ENCODE measurements at regions not wholly inside any gene's neighbourhood (a gene's known extent, or its start where the extent isn't known, plus 50 kb on each side); places are given as distances from the start of the nearest gene placed in this dataset.

DNA sequence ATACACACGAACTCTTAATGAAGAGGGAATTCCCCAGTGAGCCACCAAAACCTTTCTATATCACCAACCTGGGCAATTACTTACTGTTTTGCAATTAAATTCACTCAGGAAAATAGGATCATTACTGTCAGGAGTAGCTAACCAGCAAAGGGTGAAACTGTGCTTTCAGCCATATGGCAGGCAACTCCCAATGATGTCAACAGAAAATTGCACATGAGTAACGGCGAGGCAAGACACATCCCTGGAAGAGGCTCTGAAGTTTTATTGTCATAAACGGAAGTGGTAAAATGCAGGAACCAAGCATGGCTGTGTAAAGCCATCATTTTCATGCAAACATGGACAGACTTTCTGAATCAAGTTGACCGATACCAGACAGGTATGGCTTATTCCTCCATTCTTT is 548.9 kb upstream of the AUTS2 start:
- WGBS: 76% methylated on average over 5 of the region's 5 CpGs
- Histone ChIP-seq H3K9me3 (ENCODE audit: control insufficient read depth in 4 of 4, low read length in 3 of 4) (peaks cover 0 to 4% (median 0%) of the 10 kb centered on the region in 4 donors), H3K4me1 (ENCODE audit: control insufficient read depth in 4 of 4, insufficient read depth in 4 of 4, low read length in 3 of 4) (no peaks in the 10 kb centered on the region), H3K27ac (ENCODE audit: low read depth in 1 of 2, low read length in 2 of 2) (no peak overlapping the region), H3K27me3 (ENCODE audit: control insufficient read depth in 4 of 4, insufficient read depth in 4 of 4, low read length in 3 of 4) (no peaks in the 10 kb centered on the region), H3K36me3 (ENCODE audit: control insufficient read depth in 4 of 4, insufficient read depth in 3 of 4, low read depth in 1 of 4, low read length in 3 of 4) (no peaks in the 10 kb centered on the region), H3K4me3 (ENCODE audit: low read depth in 1 of 3, low read length in 3 of 3) (no peak overlapping the region), H3K9ac (ENCODE audit: low read depth in 1 of 2, low read length in 2 of 2) (no peak overlapping the region)
- DNase-seq (ENCODE audit: low spot score): no peak
- TF ChIP-seq FOXA2 (IDR thresholded peaks at IDR 0.05): no peak
- TF ChIP-seq FOXA1 (IDR thresholded peaks at IDR 0.05): no peak

DNA sequence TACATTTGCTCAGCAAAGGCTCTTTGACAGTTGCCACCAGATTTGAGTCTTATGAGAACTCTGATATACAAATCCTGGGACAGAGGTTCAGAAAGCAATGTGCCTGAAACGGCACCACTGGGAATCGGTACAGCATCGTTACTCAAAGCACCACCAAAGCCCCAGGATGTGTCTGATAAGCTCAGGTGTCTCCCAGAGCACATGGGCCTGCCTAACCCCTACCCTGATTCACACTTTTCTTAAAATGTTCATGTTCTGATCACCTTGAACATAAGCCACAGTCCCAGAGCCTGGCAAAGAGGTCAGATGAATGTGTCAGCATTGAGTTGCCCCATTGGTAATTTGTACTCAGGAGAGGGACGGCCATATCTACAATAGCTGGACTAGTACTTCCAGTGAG is 545.8 kb upstream of the AUTS2 start:
- TF ChIP-seq RAD21 (IDR thresholded peaks at IDR 0.05) (no peak), HNF4A (conservative IDR thresholded peaks at IDR 0.05) (no peak), HNF4G (IDR thresholded peaks at IDR 0.05) (no peak), JUND (IDR thresholded peaks at IDR 0.05) (no peak), SP1 (IDR thresholded peaks at IDR 0.05) (no peak), TAF1 (conservative IDR thresholded peaks at IDR 0.05) (no peak), FOXA2 (IDR thresholded peaks at IDR 0.05) (no peak), YY1 (IDR thresholded peaks at IDR 0.05) (no peak)
- TF ChIP-seq, protein P1, sequence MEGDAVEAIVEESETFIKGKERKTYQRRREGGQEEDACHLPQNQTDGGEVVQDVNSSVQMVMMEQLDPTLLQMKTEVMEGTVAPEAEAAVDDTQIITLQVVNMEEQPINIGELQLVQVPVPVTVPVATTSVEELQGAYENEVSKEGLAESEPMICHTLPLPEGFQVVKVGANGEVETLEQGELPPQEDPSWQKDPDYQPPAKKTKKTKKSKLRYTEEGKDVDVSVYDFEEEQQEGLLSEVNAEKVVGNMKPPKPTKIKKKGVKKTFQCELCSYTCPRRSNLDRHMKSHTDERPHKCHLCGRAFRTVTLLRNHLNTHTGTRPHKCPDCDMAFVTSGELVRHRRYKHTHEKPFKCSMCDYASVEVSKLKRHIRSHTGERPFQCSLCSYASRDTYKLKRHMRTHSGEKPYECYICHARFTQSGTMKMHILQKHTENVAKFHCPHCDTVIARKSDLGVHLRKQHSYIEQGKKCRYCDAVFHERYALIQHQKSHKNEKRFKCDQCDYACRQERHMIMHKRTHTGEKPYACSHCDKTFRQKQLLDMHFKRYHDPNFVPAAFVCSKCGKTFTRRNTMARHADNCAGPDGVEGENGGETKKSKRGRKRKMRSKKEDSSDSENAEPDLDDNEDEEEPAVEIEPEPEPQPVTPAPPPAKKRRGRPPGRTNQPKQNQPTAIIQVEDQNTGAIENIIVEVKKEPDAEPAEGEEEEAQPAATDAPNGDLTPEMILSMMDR (IDR thresholded peaks at IDR 0.05; ENCODE audit: low read depth, low read length, missing input control): no peak
- TF ChIP-seq, protein P2, sequence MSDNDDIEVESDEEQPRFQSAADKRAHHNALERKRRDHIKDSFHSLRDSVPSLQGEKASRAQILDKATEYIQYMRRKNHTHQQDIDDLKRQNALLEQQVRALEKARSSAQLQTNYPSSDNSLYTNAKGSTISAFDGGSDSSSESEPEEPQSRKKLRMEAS (IDR thresholded peaks at IDR 0.05): no peak
- TF ChIP-seq, protein P3, sequence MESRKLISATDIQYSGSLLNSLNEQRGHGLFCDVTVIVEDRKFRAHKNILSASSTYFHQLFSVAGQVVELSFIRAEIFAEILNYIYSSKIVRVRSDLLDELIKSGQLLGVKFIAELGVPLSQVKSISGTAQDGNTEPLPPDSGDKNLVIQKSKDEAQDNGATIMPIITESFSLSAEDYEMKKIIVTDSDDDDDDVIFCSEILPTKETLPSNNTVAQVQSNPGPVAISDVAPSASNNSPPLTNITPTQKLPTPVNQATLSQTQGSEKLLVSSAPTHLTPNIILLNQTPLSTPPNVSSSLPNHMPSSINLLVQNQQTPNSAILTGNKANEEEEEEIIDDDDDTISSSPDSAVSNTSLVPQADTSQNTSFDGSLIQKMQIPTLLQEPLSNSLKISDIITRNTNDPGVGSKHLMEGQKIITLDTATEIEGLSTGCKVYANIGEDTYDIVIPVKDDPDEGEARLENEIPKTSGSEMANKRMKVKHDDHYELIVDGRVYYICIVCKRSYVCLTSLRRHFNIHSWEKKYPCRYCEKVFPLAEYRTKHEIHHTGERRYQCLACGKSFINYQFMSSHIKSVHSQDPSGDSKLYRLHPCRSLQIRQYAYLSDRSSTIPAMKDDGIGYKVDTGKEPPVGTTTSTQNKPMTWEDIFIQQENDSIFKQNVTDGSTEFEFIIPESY (IDR thresholded peaks at IDR 0.05): no peak
- TF ChIP-seq, protein P4, sequence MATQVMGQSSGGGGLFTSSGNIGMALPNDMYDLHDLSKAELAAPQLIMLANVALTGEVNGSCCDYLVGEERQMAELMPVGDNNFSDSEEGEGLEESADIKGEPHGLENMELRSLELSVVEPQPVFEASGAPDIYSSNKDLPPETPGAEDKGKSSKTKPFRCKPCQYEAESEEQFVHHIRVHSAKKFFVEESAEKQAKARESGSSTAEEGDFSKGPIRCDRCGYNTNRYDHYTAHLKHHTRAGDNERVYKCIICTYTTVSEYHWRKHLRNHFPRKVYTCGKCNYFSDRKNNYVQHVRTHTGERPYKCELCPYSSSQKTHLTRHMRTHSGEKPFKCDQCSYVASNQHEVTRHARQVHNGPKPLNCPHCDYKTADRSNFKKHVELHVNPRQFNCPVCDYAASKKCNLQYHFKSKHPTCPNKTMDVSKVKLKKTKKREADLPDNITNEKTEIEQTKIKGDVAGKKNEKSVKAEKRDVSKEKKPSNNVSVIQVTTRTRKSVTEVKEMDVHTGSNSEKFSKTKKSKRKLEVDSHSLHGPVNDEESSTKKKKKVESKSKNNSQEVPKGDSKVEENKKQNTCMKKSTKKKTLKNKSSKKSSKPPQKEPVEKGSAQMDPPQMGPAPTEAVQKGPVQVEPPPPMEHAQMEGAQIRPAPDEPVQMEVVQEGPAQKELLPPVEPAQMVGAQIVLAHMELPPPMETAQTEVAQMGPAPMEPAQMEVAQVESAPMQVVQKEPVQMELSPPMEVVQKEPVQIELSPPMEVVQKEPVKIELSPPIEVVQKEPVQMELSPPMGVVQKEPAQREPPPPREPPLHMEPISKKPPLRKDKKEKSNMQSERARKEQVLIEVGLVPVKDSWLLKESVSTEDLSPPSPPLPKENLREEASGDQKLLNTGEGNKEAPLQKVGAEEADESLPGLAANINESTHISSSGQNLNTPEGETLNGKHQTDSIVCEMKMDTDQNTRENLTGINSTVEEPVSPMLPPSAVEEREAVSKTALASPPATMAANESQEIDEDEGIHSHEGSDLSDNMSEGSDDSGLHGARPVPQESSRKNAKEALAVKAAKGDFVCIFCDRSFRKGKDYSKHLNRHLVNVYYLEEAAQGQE (IDR thresholded peaks at IDR 0.05): no peak
- peaks cover 0 to 3% (median 0%) of the 10 kb centered on the region in 4 donors for H3K9me3 ChIP-seq (ENCODE audit: control insufficient read depth in 4 of 4, low read length in 3 of 4)
- H3K9ac ChIP-seq (ENCODE audit: low read depth in 1 of 2, low read length in 2 of 2): no peak overlapping the region
- no peaks in the 10 kb centered on the region for H3K27me3 ChIP-seq (ENCODE audit: control insufficient read depth in 4 of 4, insufficient read depth in 4 of 4, low read length in 3 of 4)
- no peak for DNase-seq (ENCODE audit: low spot score)
- H3K4me3 ChIP-seq (ENCODE audit: low read depth in 1 of 3, low read length in 3 of 3): no peak overlapping the region
- H3K36me3 ChIP-seq (ENCODE audit: control insufficient read depth in 4 of 4, insufficient read depth in 3 of 4, low read depth in 1 of 4, low read length in 3 of 4): no peaks in the 10 kb centered on the region
- 93% methylated on average over 4 of the region's 4 CpGs for WGBS
- H3K4me1 ChIP-seq (ENCODE audit: control insufficient read depth in 4 of 4, insufficient read depth in 4 of 4, low read length in 3 of 4): no peaks in the 10 kb centered on the region
- H3K27ac ChIP-seq (ENCODE audit: low read depth in 1 of 2, low read length in 2 of 2): no peak overlapping the region
